ENCODE measurements at regions not wholly inside any gene's neighbourhood (a gene's known extent, or its start where the extent isn't known, plus 50 kb on each side); places are given as distances from the start of the nearest gene placed in this dataset.

DNA sequence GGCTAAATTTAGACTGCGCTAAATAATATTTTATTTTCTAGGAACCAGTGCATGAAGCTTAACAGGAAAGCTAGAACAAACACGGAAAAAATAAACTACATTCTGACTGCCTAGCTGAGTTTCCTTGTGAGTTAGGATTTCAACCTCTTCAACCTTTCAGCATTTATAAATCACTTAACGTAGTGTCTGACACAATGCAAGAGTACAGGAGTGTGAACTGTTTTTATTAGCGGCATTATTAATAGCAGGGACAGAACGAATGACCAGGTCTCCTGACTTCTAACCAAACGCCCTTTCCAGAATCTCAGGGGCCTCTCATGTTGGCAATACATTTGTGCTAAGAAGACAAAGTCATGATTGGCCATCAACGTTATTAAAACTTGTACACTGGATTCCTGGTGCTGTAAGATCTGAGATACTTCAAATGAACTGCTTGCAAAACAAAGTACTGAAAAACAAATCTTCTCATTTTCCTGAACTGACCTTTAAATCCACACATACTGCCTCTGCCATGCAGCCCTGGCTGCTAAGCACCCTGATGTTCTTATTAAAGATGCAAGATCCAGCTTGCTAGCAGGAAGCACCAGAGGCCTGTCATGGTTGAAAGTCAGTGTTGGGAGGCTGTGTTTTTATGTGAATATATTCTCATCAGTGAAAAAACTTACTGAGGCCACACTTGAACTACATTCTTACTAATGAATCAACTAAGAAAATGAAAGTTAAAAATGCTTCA, 380.4 kb upstream of the CPEB2 start:
- intact Hi-C loops (cut with DNase I): no loop called here
- Histone ChIP-seq H3K4me1 (ENCODE audit: control insufficient read depth in 2 of 3, insufficient read depth in 2 of 3, low read depth in 1 of 3, low read length in 3 of 3) (no peaks in the 10 kb centered on the region), H3K36me3 (ENCODE audit: control insufficient read depth in 2 of 3, insufficient read depth in 3 of 3, low read length in 3 of 3) (no peaks in the 10 kb centered on the region), H3K27ac (ENCODE audit: low read depth in 2 of 2, low read length in 2 of 2) (no peak overlapping the region), H3K9me3 (ENCODE audit: control insufficient read depth in 2 of 3, insufficient read depth in 1 of 3, low read length in 3 of 3) (no peaks in the 10 kb centered on the region), H3K9ac (ENCODE audit: low read length in 3 of 3) (no peak overlapping the region), H3K27me3 (ENCODE audit: control insufficient read depth, insufficient read depth, low read length) (no peaks in the 10 kb centered on the region), H3K4me3 (ENCODE audit: low read length in 3 of 3) (no peak overlapping the region)
- DNase-seq (peak in 2 of 5 donors; percentile 33 to 38), FAIRE-seq (no peak)
- TF ChIP-seq, protein P1, sequence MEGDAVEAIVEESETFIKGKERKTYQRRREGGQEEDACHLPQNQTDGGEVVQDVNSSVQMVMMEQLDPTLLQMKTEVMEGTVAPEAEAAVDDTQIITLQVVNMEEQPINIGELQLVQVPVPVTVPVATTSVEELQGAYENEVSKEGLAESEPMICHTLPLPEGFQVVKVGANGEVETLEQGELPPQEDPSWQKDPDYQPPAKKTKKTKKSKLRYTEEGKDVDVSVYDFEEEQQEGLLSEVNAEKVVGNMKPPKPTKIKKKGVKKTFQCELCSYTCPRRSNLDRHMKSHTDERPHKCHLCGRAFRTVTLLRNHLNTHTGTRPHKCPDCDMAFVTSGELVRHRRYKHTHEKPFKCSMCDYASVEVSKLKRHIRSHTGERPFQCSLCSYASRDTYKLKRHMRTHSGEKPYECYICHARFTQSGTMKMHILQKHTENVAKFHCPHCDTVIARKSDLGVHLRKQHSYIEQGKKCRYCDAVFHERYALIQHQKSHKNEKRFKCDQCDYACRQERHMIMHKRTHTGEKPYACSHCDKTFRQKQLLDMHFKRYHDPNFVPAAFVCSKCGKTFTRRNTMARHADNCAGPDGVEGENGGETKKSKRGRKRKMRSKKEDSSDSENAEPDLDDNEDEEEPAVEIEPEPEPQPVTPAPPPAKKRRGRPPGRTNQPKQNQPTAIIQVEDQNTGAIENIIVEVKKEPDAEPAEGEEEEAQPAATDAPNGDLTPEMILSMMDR (IDR thresholded peaks at IDR 0.05; ENCODE audit: borderline replicate concordance, extremely low read depth, insufficient read depth): no peak

DNA sequence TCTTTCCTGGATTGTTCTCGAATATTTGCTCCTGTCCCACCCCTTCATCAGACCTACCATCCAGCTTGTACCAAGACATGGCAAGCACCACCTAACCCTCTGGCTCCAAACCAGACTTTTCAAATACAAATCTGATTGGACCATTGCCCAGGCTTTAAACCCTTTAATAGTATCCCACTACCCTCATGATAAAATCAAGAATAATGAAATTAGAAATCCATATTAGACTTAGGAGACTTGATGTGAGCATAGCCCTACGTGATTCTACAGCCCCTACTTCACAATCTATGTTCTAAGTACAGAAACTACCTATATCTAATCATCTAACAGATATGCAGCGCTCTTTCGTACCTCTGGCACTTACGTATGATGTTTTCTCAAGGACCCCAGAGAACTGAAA, 375.2 kb upstream of the CPEB2 start:
- Histone ChIP-seq H3K4me1 (ENCODE audit: control insufficient read depth in 2 of 3, insufficient read depth in 2 of 3, low read depth in 1 of 3, low read length in 3 of 3) (no peaks in the 10 kb centered on the region), H3K4me3 (ENCODE audit: low read length in 3 of 3) (no peak overlapping the region), H3K27me3 (ENCODE audit: control insufficient read depth, insufficient read depth, low read length) (no peaks in the 10 kb centered on the region), H3K9ac (ENCODE audit: low read length in 3 of 3) (no peak overlapping the region), H3K36me3 (ENCODE audit: control insufficient read depth in 2 of 3, insufficient read depth in 3 of 3, low read length in 3 of 3) (no peaks in the 10 kb centered on the region), H3K9me3 (ENCODE audit: control insufficient read depth in 2 of 3, insufficient read depth in 1 of 3, low read length in 3 of 3) (no peaks in the 10 kb centered on the region), H3K27ac (ENCODE audit: low read depth in 2 of 2, low read length in 2 of 2) (no peak overlapping the region)
- TF ChIP-seq, protein P1 (IDR thresholded peaks at IDR 0.05; ENCODE audit: borderline replicate concordance, extremely low read depth, insufficient read depth): no peak
- intact Hi-C loops (cut with DNase I): no loop called here
- no peak for DNase-seq
- no peak for FAIRE-seq

DNA sequence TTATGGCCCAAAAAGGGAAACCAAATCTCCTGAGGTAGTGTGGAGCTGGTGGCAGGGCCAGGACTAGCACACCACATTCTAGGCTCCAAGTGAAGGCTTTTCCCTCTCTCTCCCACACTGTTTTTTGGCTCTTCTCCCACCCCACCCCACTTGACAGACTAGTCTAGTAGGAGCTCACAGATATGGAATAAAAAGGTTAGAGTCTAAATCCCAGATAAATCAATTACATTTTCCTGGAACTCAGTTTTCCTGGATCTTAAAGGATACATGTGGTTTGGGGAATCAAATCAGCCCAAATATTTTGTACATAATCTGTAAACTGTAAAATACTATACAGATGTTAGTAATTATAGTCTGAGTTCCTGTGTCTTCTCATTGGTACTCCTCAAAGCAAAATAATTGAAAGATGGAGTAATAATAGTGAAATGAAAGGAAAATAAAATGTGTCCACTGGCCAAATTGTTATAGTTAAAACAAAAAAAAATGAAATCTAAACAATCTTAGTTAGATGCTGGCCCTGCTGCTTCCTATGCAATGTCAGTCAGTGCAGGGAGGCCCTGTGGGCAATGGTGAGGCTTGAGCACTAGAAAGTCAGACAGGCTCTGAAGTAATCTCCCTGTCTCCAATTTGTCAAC, 370.4 kb upstream of the CPEB2 start:
- intact Hi-C loops (cut with DNase I): no loop called here
- FAIRE-seq: no peak

More for the DNA sequence above, 370.4 kb upstream of the CPEB2 start:
- Histone ChIP-seq H3K4me3 (ENCODE audit: low read length in 3 of 3) (no peak overlapping the region), H3K27ac (ENCODE audit: low read depth in 2 of 2, low read length in 2 of 2) (no peak overlapping the region), H3K9me3 (ENCODE audit: control insufficient read depth in 2 of 3, insufficient read depth in 1 of 3, low read length in 3 of 3) (no peaks in the 10 kb centered on the region), H3K27me3 (ENCODE audit: control insufficient read depth, insufficient read depth, low read length) (no peaks in the 10 kb centered on the region), H3K4me1 (ENCODE audit: control insufficient read depth in 2 of 3, insufficient read depth in 2 of 3, low read depth in 1 of 3, low read length in 3 of 3) (no peaks in the 10 kb centered on the region), H3K9ac (ENCODE audit: low read length in 3 of 3) (no peak overlapping the region), H3K36me3 (ENCODE audit: control insufficient read depth in 2 of 3, insufficient read depth in 3 of 3, low read length in 3 of 3) (no peaks in the 10 kb centered on the region)
- TF ChIP-seq, protein P1 (IDR thresholded peaks at IDR 0.05; ENCODE audit: borderline replicate concordance, extremely low read depth, insufficient read depth): no peak
- no peak for DNase-seq
